GM21576 (cell line): ENCODE measurements at regions not wholly inside any gene's neighbourhood (a gene's known extent, or its start where the extent isn't known, plus 50 kb on each side); places are given as distances from the start of the nearest gene placed in this dataset.

Source experiments
- ATAC-seq: cut with Tn5 transposase; IDR thresholded peaks from one replicate; pipeline ENCODE4 v1.9.1; 2021; ENCODE audit warnings: mild to moderate bottlenecking, moderate library complexity; ENCODE audit not compliant: unreplicated experiment

DNA sequence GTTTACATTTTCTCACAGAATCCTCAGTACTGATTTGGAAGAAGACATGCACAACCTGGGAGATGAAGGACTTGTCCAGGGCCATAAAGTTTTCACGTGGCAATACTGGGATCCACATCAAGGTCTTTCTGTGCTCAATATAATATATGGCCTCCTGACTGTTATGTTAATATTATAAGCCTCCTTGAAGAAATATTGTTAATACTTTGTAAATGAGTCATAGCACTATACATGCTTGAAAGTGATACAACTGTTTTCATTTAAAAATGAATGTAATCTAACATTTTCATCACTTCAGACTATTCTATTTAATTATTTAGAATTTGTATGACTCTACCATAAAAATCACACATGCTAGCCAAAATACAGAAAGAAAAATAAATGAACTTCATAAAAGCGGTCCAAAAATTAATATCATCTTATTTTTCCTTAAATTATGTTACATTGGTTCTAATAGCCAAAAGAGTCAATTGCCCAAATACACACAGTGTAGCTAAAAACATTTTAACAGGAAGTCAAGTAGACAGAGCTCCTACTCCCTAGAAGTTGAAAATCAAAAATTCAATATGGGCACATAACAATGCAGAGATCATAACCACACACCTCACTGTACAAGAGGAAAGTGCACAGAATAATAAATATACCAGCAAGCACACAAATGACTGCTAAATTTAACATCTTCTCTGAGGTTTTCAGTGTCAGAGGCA, 188.0 kb upstream of the HDDC2 start:
- no peak for ATAC-seq

DNA sequence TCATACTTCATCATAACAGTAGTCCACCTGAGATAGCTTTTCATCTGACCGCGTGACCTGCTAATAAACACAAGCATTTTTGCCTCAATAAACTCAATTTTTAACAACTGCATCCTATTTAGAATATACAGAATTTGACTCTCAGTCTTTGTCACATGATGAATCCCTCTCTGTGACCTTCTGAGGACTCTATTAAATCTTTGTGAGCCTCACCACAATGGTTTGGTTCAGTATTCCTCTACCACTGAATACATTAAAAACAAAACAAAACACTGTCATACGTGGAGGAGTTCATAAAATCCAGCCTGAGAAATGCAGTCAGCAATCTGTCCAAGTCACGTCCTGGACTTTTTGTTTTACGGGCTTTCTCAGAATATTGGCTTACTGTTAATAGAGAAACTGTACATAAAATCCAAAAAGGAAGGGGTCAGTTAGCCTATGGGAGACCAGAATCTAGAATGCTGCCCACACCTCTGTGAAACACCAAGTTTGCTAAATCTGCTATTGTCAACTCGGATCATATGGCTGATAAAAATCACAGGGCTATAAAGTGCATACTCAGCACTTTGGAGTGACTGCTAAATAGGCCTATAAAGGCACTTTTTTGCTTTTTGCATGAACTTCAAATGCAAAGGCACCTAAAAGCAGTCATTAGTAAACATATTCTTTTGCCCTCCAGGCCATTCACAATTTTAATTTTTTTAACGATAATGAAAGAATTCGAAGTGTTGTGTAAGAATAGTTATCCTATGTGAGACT, 190.3 kb upstream of the HDDC2 start:
- ATAC-seq = no peak

DNA sequence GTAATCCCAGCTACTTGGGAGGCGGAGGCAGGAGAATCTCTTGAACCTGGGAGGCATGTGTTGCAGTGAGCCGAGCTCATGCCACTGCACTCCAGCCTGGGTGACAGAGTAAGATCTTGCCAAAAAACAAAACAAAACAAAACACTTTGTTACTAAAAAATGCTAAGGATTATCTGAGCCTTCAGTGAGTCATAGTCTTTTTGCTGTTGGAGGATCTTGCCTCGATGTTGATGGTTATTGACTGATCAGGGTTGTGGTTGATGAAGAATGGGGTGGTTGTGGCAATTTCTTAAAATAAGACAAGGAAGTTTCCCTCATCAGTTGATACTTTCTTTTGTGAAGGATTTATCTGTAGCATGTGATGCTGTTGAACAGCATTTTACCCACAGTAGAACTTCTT, 196.8 kb upstream of the HDDC2 start:
- no peak for ATAC-seq

DNA sequence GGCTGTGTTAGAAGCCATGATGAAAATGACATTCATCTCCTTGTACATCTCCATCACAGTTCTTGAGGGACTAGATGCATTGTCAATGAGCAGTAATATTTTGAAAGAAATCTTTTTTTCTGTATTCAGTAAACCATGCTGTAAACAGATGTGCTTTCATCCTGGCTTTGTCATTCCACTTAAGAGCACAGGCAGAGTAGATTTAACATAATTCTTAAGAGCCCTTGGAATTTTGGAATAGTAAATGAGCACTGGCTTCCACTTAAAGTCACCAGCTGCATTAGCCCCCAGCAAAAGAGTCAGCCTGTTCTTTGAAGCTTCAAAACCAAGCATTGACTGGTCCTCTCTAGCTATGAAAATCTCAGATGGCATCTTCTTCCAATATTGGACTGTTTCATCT, 197.8 kb upstream of the HDDC2 start:
- ATAC-seq = no peak

DNA sequence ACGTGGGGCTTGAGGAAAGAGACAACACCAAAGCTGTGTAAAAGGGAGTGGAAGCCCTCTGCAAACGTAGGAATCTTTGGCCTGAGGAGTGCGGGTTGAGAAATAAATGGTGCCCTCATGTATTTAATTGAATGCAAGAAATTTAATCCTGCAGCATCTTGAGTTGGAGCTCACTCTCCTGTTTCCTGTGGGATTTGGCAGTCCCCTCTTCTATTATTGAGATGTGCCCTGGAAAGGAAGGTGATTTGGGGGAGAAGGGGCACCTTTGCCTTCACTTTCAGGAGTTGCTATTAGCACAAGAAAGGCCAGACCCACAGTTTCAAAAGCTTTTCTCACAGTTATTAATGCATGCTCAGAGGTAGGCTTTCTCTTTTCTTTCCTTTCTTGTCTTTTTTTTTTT, 201.4 kb upstream of the HDDC2 start:
- ATAC-seq = no peak

DNA sequence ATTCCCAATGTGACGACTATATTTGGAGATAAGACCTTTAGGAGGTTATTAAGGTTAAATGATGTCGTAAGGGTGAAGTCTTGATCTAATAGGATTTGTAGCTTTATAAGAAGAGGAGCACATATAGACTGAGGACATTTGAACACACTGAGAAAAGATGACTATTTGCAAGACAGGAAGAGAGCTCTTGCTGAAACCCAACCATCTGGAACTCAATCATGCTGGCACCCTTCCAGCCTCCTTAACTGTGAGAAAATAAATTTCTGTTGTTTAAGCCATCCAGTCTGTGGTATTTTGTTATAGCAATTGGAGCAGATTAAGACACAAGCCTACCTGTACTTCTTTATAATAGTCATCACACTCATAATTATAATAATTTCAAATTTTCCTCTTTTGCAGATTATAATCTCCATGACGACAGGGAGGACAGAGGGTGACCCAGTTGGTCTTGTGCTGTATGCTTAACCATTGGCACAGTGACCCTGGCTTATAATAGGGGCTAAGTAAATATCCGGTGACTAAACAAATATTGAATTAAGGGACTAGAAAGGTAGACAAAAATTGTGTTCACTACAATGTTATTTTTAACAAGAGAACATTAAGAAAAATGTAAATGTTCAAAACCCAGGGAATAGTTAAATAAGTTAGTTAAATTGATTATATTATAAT, 206.4 kb upstream of the HDDC2 start:
- ATAC-seq = no peak

DNA sequence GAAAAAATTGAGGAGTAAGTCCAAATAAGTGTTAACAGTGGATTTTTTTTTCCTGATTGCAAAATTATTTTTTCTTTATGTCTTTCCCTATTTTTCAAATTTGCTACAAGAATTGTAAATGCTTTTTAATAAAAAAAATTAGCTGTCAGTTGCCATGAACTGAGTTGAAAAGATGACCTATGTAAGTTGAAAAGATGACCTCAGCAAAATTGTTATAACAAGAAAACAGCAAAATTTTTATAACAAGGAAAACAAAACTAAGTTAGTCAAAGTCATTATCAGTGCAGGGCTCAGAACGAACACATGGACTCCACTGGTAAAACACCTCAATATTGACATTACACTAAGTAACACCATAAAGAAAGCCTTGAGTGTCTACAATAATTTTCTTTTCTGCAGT, 207.0 kb upstream of the HDDC2 start:
- ATAC-seq = no peak

DNA sequence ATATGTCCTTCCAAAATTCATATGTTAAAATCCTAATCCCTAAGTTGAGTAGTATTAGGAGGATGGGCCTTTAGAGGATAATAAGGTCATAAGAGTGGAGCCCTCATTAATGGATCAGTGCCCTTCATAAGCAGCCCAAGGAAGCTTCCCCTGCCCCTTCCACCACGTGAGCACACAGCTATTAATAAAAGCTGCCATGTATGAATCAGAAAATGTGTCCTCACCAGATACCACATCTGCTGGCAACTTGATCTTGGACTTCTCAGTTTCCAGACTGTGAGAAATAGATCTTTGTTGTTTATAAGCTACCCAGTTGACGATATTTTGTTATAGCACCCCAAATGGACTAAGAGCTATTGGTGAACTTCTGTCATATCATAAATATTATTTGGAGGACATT, 207.7 kb upstream of the HDDC2 start:
- no peak for ATAC-seq

DNA sequence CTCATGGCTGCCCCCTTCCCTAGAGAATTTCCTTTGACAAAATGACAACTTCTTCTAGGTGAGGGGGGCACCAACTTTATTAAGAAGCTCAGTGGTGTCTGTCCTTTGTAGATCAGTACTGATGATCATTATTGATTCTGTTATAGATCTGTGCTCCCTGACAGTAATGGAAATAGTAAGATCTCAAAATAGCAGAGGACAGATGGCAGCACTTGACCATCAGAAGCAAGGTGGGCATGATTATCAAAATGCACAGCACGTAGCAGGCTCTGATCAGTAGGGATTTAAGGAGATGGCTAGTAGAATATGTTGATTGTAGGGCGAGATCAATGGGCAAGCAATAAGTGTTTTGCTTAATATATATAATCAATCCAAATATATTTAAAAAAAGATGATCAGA, 208.6 kb upstream of the HDDC2 start:
- ATAC-seq = no peak

DNA sequence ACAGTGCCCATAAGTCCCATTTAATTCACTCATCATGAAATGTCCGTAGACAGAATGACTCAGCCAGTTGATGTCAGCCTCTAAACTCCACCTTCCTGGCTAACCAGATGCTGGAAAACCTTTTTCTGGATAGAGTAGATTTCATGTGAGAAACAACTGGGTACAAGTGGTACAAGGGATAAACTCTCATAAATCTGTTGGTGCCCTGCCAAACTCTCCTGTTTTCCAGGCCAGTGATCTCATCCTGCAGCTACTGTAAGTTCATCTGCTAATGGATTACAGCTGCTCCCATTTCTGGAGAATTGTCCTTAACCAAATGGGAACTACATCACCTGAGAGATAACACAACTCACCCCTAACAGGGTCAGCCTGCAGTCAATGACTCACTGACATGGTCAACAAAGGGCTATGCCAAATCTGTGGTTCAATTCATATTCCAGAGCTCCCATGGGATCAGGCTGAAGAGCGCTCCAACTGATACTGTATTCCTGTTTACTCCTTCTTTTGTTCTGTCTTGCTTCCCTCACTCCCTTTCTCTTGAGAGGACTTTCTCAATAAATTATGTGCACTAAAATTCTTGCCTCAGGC, 210.1 kb upstream of the HDDC2 start:
- no peak for ATAC-seq

DNA sequence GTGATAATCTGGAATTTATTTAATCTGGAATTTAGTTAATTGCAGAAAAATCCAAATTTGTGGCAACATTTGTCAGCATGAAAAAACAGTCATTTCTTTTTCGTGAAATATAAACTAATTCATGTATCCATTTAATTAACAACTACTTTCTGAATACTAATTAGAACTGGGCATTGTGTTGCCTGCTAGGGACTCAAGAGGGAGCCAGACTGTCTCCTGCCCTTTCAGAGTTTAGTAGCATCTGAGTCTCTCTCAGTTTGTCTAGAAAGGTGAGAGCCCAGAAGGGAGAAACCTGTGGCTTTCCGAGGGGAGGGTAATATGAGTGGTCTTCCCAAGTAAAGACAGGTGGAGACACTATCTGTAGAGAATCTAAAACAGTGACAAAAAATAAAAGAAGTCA, 210.9 kb upstream of the HDDC2 start:
- peak; percentile 86 for ATAC-seq

DNA sequence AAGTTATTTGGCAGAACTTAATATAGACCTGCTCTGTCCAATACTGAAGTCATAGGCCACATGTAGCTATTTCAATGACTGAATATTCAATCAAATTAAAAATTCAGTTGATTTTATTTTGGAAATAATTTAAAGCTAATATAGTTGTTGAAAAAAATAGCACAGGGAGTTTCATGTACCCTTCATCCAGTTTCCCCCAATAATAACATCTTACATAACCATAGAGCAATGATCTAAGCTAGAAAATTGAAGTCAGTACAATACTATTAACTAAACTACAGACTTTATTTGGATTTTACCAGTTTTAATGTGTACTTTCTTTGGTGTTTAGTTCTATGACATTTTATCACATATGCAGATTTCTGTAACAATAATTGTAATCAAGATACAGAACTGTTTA, 212.2 kb upstream of the HDDC2 start:
- ATAC-seq = no peak

DNA sequence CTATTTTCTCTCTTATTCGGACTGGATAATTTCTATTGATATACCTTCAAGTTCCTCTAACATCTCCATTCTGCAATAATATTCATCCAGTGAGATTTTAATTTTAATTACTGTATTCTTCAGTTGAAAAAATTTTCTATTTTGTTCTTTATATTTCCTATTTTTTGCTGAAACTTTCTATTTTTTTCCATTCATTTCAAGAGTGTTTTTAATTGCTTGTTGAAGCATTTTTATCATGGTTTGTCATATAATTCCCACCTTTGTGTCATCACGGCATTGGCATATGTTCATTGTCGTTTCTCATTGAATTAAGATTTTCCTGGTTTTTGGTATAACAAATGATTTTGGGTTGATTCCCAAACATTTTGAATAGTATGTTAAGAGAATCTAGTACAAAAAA, 214.9 kb upstream of the HDDC2 start:
- ATAC-seq = no peak

DNA sequence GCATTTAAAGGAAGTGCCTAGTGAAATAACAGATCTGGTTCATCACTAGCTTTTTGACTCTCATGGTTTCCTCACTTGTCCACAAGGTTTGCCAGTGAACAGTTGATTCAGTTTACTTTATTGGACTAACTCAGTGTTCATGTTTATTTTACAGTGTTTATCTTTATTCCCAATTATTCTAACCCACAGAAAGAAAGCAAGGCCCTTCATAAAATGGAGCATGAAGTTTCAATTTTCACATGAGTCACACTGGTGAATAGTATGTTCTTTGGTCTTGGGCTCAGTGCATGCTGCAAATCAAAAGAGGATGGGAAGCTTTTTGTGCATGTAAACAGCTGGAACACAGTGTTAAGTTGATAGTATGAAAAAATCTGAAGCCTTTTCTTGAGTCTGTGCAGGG, 217.6 kb upstream of the HDDC2 start:
- no peak for ATAC-seq

DNA sequence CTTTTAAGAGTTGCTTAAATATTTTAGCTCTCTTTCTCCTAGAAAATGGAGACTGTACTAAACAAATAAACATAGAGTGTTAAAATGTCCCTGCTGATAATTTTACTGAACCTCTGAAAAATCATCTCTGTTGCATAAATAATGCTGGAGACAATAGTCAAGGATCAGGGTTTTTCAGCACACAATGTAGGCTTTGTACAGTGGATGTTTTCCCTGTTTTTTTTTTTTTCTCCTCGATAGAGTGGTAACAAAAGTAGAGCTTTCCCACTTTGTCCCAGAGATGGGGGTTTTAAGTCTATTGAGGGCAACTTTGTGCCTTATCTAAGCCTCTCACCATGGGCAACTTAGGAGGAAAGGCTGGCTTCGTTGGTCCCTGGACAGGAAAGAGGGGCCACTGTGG, 222.6 kb upstream of the HDDC2 start:
- ATAC-seq = no peak

DNA sequence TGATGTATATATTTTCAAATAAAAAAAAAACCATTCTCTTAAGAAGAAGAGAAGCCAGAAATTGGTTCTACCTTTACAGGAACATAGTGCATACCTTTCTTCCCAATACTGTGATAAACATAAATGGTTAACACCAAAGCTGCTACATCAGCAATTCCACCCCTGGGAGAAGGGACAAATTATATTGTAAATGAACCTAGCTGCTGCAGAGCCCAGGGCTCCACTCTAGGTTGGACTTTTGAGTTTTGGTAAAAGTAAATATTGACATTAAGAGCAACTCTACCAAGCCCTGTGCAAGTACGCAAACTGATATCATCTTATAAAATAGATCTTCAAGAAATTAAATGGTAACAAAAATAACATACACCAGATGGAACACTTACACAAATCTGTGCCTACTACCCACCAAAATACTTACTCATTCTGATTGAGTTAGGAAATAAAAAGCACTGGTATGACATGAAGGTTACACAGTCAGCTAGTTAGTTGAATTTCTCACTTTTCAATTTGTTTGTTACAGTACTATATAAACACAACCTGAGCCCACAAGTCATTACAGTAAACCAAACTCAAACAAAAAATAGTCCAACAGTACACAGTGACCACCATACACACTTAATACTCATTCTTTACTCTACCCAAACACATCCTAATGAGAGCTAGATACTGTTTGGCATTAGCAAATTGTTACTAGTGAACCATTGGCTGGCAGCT, 223.3 kb upstream of the HEY2 start:
- ATAC-seq = no peak

DNA sequence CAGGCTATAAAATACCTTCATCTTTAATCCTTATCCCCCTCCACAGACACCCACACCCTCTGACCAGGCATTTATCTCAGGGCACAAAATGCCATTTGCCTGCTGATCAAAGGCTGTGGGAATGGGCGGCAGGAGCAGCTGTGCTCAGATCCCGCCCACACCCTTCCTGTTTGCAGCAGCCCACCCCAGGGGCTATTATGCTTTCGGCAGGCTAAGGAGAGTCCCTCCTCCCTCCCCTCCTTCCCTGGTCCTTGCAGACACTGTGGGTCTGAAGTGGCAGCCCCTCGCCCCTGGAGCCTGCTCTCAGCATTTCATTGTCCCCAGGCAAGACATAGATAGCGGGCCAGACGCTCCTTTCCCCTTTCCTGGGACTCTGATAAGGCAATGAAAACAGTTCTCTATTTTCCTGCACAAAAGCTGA, 220.8 kb upstream of the HEY2 start:
- ATAC-seq = no peak

DNA sequence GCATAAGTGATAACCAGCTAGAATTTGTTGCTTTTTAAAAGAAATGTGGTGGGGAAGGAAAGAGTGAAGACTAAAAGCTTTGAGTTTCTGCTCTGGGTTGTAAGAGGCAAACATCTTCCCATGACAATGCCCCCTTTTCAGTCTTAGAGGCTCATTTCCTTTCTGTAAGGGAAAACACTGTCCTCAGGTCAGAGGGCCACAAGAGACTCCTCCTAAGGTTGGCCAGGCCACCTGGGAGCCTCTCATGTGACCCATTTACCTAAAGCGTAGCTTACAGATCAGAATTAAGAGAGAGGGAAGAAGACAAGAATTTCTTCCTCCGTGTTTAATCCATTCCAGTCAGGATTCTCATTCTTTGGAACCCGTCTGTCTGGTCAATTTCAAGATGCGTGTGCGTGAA, 220.4 kb upstream of the HEY2 start:
- ATAC-seq = no peak

DNA sequence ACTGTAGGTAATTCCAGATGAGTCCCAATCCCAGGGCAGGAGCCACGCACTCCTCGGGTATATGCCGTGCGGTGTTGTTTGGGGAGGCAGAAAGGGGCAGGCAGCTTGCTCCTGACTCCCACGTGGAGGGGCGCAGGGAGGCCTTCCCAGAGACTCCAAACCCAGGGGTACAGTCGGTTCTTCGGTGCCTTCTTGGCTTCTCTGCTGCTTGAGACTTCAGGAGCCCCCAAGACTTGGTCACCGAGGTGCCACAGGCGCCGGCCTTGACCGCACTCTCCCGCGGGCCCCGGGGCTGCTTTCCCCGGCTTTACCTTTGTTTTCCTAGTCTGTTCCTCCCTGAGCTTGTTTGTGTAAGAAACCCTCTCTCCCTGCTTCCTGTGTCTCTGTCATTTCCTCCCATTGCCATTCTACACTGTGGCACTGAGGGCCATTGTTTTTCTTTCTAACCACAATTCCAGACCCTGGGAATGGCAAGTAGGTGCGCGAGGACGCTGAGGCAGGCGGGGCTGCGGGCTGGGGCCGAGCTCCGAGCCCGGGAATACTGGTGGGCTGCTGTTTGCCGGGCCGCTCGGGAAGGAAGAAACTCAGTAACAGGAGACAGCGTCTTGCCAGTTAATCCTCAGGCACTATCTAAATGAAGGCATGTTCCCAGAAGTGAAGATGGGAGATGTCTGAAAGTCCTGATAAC, 215.6 kb upstream of the HEY2 start:
- ATAC-seq = no peak

DNA sequence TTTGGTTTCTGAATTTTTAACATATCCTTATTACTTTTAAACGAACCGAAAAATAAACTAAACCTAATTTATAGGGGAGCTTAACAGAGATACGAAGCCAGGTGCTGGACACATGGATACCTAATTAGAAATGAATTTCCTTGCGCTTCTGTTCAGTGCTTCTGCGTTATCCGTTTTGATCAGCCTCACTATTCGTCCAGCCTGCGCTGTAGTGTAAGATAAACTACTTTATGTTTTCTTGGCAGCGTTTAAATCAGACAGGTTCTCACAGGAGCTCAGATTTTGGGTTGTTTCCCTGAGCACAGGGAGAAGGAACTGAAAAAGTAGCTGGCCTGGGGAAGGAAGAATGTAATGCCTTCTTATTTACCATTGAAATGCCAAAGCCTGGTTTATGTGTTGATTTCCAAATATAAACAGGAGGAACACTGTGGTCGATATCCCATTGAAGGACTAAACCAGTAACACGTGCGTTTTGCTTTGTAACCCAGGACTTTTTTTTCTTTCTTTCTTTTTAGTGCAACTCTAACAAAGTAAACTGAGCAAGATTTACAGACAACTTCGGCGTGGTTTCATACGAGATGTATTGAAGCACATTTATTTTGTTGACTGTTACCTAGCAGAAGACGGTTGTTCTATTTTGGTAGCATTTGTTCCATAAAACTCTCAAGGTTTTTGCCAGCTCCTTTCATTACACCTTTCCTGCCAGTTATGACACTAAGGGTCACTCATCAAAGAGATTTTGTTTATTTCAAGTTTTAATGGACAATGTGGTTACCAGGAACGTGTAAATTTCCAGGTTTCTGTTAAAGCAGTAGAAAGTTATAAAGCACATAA, 214.8 kb upstream of the HEY2 start:
- ATAC-seq = no peak
